EL (cell line): ENCODE measurements at regions not wholly inside any gene's neighbourhood (a gene's known extent, or its start where the extent isn't known, plus 50 kb on each side); places are given as distances from the start of the nearest gene placed in this dataset.
"Not testable (repeated sequence)": the region's sequence is repeated elsewhere in the genome, so short reads cannot be mapped to it uniquely, and the experiment has no call there.

Experiments used
- DNase-seq: peaks from one replicate; pipeline ENCODE4 v3.0.0-alpha.2; 2016

DNA sequence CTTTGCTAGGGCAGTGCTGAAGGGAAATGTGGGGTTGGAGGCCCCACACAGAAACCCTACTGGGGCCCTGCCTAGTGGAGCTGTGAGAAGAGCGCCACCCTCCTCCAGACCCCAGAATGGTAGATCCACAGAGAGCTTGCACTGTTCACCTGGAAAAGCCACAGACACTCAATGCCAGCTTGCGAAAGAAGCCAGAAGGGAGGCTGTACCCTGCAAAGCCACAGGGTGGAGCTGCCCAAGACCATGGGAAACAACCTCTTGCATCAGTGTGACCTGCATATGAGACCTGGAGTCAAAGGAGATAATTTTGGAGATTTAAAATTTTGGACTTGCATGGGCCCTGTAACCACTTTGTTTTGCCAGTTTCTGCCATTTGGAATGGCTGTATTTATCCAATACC is 615.4 kb upstream of the MIR17HG start:
- no peak for DNase-seq

- not testable (repeated sequence) for DNase-seq
Measured at GRCh38 chr13:90734497-90734896, 613.0 kb upstream of the MIR17HG start.

GRCh38 chr13:90738881-90739280 is 608.6 kb upstream of the MIR17HG start:
- peak; percentile 67 for DNase-seq

DNA sequence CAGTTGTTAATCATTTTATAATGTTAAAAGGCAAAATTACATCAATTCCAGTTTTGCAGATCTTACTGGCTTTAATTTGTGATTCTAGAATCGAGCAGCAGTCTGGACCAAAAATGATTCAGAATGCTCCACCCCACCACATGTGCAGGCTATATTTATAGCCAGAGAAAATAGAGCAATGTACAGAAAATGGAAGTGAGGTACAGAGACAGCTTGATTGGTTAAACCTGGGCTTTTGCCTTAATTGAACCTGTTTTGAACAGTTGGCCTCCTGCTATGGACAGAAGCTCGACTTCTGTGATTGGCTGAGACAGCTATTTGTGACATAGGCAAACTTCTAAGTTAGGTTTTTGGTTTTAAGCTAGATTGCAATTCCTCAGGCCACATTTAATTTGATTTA is 607.4 kb upstream of the MIR17HG start:
- DNase-seq = no peak

GRCh38 chr13:90742381-90742780 is 605.1 kb upstream of the MIR17HG start:
- DNase-seq = no peak

- no peak for DNase-seq
Measured at GRCh38 chr13:90746230-90746629, 601.3 kb upstream of the MIR17HG start.

- DNase-seq = no peak
Measured at GRCh38 chr13:90750021-90750420, 597.5 kb upstream of the MIR17HG start.

DNA sequence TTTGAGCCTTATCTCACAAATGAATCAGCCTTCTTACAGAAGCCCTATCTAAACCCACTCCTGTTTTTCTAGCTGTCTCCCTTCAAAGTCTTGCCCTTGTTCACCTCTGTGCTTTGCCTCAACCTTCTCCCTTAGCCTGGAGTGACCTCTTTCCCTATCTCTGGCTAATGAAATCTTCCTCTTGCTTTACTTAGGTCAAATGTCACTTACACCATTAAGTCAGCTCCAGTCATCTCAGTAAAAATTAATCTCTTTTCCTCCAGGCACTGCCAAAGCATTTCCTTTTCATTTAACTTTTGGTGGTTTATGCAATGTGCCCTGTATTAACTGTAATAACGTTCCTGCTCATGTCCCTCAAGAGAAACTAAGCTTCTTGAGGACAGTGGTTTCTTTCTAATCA is 596.5 kb upstream of the MIR17HG start:
- DNase-seq = no peak

DNA sequence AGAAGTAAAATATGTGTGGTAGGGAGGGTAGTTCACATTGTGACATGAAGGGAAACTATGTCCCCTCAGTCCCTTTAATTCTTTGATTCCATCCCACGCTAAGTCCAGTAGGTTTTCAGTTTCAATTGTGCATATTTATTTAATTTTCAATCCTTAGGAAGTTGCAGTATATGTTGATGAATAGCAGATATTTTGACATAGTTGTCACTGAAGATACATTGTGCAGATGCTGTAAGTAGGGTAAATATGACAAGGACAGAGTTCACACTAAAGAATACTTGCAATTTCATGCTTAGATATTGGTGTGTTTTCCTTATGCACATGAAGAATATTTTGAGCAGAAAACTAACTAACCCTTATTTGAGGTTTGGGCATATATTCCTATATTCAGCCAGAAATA is 595.4 kb upstream of the MIR17HG start:
- no peak for DNase-seq

DNA sequence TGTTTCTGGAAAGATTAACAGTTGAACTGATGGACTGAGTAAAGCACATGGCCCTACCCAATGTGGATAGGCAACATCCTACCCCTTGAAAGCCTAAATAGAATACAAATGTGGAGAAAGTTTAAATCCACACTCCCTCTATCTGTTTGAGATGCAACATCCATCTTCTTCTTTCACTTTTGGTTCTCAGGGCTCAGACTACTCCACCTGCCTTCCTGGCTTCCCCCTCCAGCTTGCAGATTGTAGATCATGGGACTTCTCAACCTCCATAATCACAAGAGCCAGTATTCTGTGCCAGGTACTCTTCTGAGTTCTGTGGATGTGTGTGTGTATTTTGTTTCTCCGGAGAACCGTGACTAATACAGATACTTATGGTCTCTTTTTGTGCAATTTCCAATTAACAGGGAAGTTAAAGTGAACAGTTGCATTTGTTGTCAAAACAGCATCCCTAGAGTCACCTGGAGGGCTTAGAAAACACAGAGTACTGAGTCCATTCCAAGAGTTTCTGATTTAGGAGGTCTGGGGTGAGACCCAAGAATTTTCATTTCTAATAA is 590.3 kb upstream of the MIR17HG start:
- DNase-seq = no peak

DNA sequence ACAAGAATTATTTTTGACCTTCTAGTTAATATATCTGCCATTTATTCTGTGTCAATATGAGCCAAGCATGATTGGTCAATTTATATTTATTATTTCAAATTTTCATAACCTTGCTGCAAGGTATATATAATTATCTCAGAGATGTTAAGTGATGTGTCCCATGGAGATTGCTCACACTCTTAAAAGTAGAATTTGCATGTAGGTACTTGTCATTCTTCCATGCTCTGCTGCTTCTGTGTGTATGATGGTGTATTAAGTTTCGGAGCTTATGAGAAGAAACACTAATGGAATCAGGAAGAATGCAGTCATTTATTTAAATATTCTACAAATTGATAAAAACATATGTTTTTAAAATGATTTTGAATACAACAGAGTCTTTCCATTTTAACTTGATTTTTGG is 586.8 kb upstream of the MIR17HG start:
- DNase-seq = no peak

GRCh38 chr13:90763476-90764150 is 583.9 kb upstream of the MIR17HG start:
- DNase-seq = no peak

DNA sequence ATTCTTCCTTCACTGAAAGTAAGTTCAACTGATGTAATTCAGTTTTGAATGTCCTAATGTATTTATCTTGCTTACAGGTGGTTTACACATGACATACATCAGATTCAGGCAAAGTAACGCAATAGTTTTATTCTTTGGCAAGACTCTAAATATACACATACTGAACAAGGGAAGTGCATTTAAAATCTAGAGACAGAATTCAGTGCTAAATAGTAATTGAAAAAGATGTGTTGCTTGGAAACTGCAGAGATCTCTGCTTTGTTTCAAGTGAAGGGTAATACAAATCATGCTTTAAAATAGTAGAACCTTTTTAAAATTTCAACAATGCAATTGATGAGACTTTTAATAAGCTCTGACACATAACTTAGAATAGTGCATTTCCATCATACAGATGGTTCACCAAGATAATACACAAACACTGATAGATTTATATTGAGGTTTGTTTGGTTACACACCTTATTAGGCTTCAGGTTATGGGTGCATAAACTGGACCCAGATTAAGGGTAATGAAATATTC is 581.0 kb upstream of the MIR17HG start:
- DNase-seq = no peak

- no peak for DNase-seq
Measured at GRCh38 chr13:90768116-90768515, 579.4 kb upstream of the MIR17HG start.

- no peak for DNase-seq
Measured at GRCh38 chr13:90769387-90769786, 578.1 kb upstream of the MIR17HG start.

DNA sequence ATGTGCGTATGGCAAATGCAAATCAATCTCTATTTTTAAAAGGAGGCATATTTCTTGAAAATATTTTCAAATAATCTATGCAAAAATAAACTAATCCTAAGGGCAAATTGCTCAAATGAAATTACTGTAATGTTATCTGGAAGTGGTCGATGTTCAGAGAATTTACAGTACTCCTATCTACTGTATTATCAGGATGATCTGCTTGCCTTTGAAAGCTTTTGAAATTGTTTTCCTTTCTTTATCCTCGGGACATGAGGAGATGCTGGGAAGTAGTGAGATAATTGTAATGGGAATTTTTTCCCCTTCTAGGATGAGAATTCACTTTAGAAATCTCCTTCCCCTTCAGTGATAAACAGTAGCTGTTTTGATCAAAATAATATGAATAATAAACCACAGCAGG is 577.2 kb upstream of the MIR17HG start:
- no peak for DNase-seq

- DNase-seq = no peak
Measured at GRCh38 chr13:90773681-90774080, 573.8 kb upstream of the MIR17HG start.

DNA sequence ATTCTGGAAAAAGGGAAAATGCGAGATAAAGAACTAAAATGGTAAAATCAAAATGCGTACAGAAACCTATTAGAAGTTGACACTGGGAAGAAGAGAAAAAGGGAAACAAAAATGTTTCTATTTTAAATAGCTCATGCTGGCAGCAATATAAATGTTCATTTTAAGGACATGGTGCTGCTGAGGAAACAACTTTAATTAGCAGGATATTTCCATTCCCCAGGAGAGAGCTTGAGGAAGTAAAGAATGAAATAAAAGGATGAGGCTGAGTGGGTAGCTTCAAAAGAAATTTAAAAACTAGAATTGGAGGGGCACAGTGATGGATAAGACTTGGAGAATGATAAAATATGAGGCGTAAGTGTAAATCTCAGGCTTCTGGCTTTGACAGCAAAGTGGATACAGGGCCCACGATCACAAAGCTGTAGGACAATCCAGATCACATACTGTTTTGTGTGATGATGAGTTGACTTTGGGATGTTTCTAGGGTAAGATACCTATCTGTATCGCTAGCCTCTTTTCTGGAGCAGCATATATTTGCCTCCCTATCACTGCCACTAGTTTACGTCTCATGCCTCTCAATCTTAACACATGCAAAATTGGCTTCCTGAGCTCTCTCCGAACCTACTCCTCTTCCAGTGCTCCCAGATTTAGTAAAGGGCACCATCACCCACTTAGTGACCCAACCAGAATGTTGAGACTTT is 571.3 kb upstream of the MIR17HG start:
- DNase-seq = no peak

DNA sequence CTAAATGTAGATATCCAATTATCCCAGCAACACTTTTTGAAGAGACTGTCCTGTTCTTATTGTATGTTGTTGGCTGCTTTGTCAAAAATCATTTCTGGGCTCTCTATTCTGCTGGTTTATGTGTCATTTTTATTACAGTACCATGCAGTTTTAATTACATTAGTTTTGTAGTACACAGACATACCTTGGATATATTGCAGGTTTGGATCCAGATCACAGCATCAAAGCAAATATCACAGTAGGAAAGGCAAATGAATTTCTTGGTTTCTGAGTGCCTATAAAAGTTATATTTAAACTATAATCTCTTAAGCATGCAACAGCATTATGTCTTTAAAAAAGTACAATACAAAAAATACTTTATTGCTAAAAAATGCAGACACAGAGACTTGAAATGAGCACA is 564.2 kb upstream of the MIR17HG start:
- no peak for DNase-seq

GRCh38 chr13:90787007-90787406 is 560.5 kb upstream of the MIR17HG start:
- DNase-seq = peak; percentile 6

GRCh38 chr13:90792335-90792734 is 555.2 kb upstream of the MIR17HG start:
- DNase-seq = peak; percentile 12

DNA sequence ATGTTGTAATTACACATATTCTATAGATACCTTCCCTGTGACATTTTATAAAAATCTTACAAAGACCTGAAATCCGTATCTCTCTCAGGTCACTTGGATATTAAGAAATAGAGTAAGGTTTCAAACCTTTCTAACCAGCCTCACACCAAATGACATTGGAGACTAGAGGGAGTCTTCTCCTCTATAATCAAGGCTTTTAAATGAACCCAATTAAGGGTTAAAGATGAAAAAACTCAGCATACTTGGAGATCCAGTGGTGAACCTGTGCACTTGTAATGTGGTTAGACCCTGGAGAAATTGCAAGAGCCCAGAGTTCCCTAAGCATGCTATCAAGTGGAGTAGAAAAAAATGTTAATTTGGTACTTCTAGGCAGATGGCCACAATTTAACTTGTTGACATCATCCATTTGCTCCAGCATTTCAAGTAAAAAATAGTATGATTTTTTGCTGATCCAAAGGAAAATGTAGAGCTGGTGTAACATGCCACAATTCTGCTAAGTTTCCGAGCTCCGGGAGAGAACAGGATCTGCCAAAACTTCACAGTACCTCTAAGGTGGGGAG is 554.1 kb upstream of the MIR17HG start:
- DNase-seq = no peak

DNA sequence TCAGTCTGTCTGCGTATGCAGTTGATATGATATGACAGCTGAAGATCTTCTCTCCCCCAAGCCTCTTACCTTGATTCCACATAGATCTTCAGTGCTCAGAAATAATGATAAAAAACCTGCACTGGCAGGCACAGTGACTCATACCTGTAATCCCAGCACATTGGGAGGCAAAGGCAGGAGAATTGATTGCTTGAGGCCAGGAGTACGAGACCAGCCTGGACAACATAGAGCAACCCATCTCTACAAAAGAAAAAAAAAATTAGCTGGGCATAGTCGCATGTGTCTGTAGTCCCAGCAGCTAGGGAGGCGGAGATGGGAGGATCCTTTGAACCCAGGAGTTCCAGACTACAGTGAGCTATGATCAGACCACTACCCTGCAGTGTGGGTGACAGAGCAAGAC is 551.0 kb upstream of the MIR17HG start:
- no peak for DNase-seq

DNA sequence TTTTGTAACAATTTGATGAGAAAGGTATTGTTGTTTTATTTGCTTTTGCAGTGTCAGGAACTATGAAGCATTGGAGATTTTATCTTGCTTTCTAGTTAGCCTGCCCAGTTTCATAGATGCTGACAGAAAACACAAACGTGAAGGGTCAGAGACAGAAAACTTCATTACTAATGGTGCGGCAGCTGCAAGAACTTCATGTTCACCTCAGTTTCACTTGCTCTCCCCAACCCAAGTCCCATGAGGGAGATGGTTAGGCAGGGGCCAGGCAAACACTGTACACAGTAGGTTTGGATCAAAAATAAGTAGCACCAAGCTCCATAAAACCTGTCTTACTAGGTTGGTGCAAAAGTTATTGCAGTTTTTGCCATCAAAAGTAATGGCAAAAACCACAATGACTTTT is 550.2 kb upstream of the MIR17HG start:
- DNase-seq = no peak
